Ectodermal cell (in vitro differentiated cells): ENCODE measurements at regions not wholly inside any gene's neighbourhood (a gene's known extent, or its start where the extent isn't known, plus 50 kb on each side); places are given as distances from the start of the nearest gene placed in this dataset.
A peak's percentile ranks its signal among the peaks of the same experiment; 100 is the strongest.

ENCODE experiments used
- H3K27ac ChIP-seq: 2 replicates; pipeline ENCODE4 v1.7.0; 2013; ENCODE audit warnings: mild to moderate bottlenecking, low read depth, low read length; ENCODE audit not compliant: insufficient read depth, poor library complexity, severe bottlenecking
- H3K27me3 ChIP-seq: 2 replicates; pipeline ENCODE4 v1.7.0; 2013; ENCODE audit warnings: mild to moderate bottlenecking, low read length; ENCODE audit not compliant: insufficient read depth, control insufficient read depth, poor library complexity, severe bottlenecking
- H3K36me3 ChIP-seq: one replicate; pipeline ENCODE4 v1.7.0; 2013; ENCODE audit warnings: low read length; ENCODE audit not compliant: control insufficient read depth, insufficient read depth
- H3K4me1 ChIP-seq: one replicate; pipeline ENCODE4 v1.7.0; 2013; ENCODE audit warnings: low read length; ENCODE audit not compliant: control insufficient read depth, insufficient read depth
- H3K4me3 ChIP-seq: 2 replicates; pipeline ENCODE4 v1.7.0; 2013; ENCODE audit warnings: low read depth, low read length, control low read depth; ENCODE audit not compliant: insufficient read depth
- H3K9me3 ChIP-seq: 2 replicates; pipeline ENCODE4 v1.7.0; 2013; ENCODE audit warnings: mild to moderate bottlenecking, low read length, moderate library complexity; ENCODE audit not compliant: control insufficient read depth
- WGBS, 2 experiments: methylation state at CpG; one replicate each; pipeline ENCODE4 v1.1.7; 2013; ENCODE audit warnings: missing lambda C conversion rate in 2 of 2; 5-methylcytosine and 5-hydroxymethylcytosine counted together

GRCh38 chr7:34322841-34323240, 335.2 kb upstream of the NPSR1 start:
- Histone ChIP-seq H3K27ac (no peak overlapping the region), H3K4me3 (no peak overlapping the region), H3K36me3 (no peaks in the 10 kb centered on the region), H3K27me3 (no peaks in the 10 kb centered on the region), H3K4me1 (no peaks in the 10 kb centered on the region), H3K9me3 (no peaks in the 10 kb centered on the region)
- 81 to 90% methylated on average over 2 of the region's 2 CpGs for WGBS, 2 experiments

- WGBS, 2 experiments, result 88 to 95% methylated on average over 1 of the region's 1 CpG
- H3K36me3 ChIP-seq, result no peaks in the 10 kb centered on the region
- H3K27me3 ChIP-seq, result no peaks in the 10 kb centered on the region
- H3K4me3 ChIP-seq, result no peak overlapping the region
- H3K9me3 ChIP-seq, result no peaks in the 10 kb centered on the region
- H3K27ac ChIP-seq, result no peak overlapping the region
- peaks cover 4% of the 10 kb centered on the region for H3K4me1 ChIP-seq
Observed at GRCh38 chr7:34327681-34328080, 330.3 kb upstream of the NPSR1 start.

- H3K36me3 ChIP-seq, result no peaks in the 10 kb centered on the region
- no peak overlapping the region for H3K27ac ChIP-seq
- 86 to 95% methylated on average over 2 to 3 of the region's 3 CpGs for WGBS, 2 experiments
- H3K4me3 ChIP-seq, result no peak overlapping the region
- no peaks in the 10 kb centered on the region for H3K9me3 ChIP-seq
- H3K27me3 ChIP-seq, result no peaks in the 10 kb centered on the region
- H3K4me1 ChIP-seq, result peaks cover 4% of the 10 kb centered on the region
Observed at GRCh38 chr7:34330308-34330707, 327.7 kb upstream of the NPSR1 start.

GRCh38 chr7:34331102-34331501, 326.9 kb upstream of the NPSR1 start:
- Histone ChIP-seq H3K4me1 (peaks cover 4% of the 10 kb centered on the region), H3K27me3 (no peaks in the 10 kb centered on the region), H3K36me3 (no peaks in the 10 kb centered on the region), H3K9me3 (no peaks in the 10 kb centered on the region), H3K4me3 (no peak overlapping the region), H3K27ac (no peak overlapping the region)
- 85 to 87% methylated on average over 2 of the region's 2 CpGs for WGBS, 2 experiments

- peaks cover 4% of the 10 kb centered on the region for H3K4me1 ChIP-seq
- H3K4me3 ChIP-seq, result no peak overlapping the region
- H3K27ac ChIP-seq, result no peak overlapping the region
- no peaks in the 10 kb centered on the region for H3K36me3 ChIP-seq
- no peaks in the 10 kb centered on the region for H3K27me3 ChIP-seq
- no peaks in the 10 kb centered on the region for H3K9me3 ChIP-seq
- WGBS, 2 experiments, result 90 to 92% methylated on average over 4 of the region's 4 CpGs
Observed at GRCh38 chr7:34332006-34332405, 326.0 kb upstream of the NPSR1 start.

GRCh38 chr7:34333184-34333583, 324.8 kb upstream of the NPSR1 start:
- 91 to 97% methylated on average over 2 of the region's 2 CpGs for WGBS, 2 experiments
- Histone ChIP-seq H3K36me3 (no peaks in the 10 kb centered on the region), H3K4me1 (peaks cover 4% of the 10 kb centered on the region), H3K27me3 (no peaks in the 10 kb centered on the region), H3K4me3 (no peak overlapping the region), H3K9me3 (no peaks in the 10 kb centered on the region), H3K27ac (no peak overlapping the region)

GRCh38 chr7:34333925-34334324, 324.1 kb upstream of the NPSR1 start:
- Histone ChIP-seq H3K4me1 (peaks cover 4% of the 10 kb centered on the region), H3K27ac (no peak overlapping the region), H3K4me3 (no peak overlapping the region), H3K9me3 (no peaks in the 10 kb centered on the region), H3K27me3 (no peaks in the 10 kb centered on the region), H3K36me3 (no peaks in the 10 kb centered on the region)
- WGBS, 2 experiments, result 94 to 97% methylated on average over 4 of the region's 4 CpGs

GRCh38 chr7:34337163-34337562, 320.9 kb upstream of the NPSR1 start:
- 100% methylated on average over 1 of the region's 1 CpG; no CpG with 5 or more reads in 1 of the 2 experiments for WGBS, 2 experiments

GRCh38 chr7:34338961-34339526, 319.0 kb upstream of the NPSR1 start:
- H3K27ac ChIP-seq, result no peak overlapping the region
- no peaks in the 10 kb centered on the region for H3K9me3 ChIP-seq
- H3K27me3 ChIP-seq, result no peaks in the 10 kb centered on the region
- WGBS, 2 experiments, result 75 to 84% methylated on average over 3 of the region's 3 CpGs
- peaks cover 4% of the 10 kb centered on the region for H3K4me1 ChIP-seq
- no peak overlapping the region for H3K4me3 ChIP-seq
- H3K36me3 ChIP-seq, result no peaks in the 10 kb centered on the region

More at GRCh38 chr7:34337163-34337562, 320.9 kb upstream of the NPSR1 start:
- H3K9me3 ChIP-seq, result no peaks in the 10 kb centered on the region
- H3K27ac ChIP-seq, result no peak overlapping the region
- no peaks in the 10 kb centered on the region for H3K27me3 ChIP-seq
- H3K4me3 ChIP-seq, result no peak overlapping the region
- H3K4me1 ChIP-seq, result peaks cover 4% of the 10 kb centered on the region
- no peaks in the 10 kb centered on the region for H3K36me3 ChIP-seq

GRCh38 chr7:34341326-34341725, 316.7 kb upstream of the NPSR1 start:
- WGBS, 2 experiments, result 75% methylated on average over 2 of the region's 2 CpGs; no CpG with 5 or more reads in 1 of the 2 experiments
- H3K27me3 ChIP-seq, result no peaks in the 10 kb centered on the region
- H3K9me3 ChIP-seq, result no peaks in the 10 kb centered on the region
- H3K4me3 ChIP-seq, result no peak overlapping the region
- H3K36me3 ChIP-seq, result no peaks in the 10 kb centered on the region
- peak overlapping the region; percentile 29 for H3K27ac ChIP-seq
- H3K4me1 ChIP-seq, result peaks cover 4% of the 10 kb centered on the region

- Histone ChIP-seq H3K27me3 (no peaks in the 10 kb centered on the region), H3K27ac (no peak overlapping the region), H3K4me1 (peaks cover 4% of the 10 kb centered on the region), H3K9me3 (no peaks in the 10 kb centered on the region), H3K4me3 (no peak overlapping the region), H3K36me3 (no peaks in the 10 kb centered on the region)
- WGBS, 2 experiments, result 88 to 96% methylated on average over 1 of the region's 1 CpG
Observed at GRCh38 chr7:34342387-34342786, 315.6 kb upstream of the NPSR1 start.
